Right lobe of liver (tissue), 4 donors: ENCODE measurements at regions not wholly inside any gene's neighbourhood (a gene's known extent, or its start where the extent isn't known, plus 50 kb on each side); places are given as distances from the start of the nearest gene placed in this dataset.

Experiments used
- POLR2A ChIP-seq: fragments of 450-650 bp; IDR thresholded peaks from one replicate; pipeline ENCODE4 v1.6.1; 2017; ENCODE audit warnings: antibody characterized with exemption, mild to moderate bottlenecking
- TF ChIP-seq, protein P1 (sequence below), 4 donors: fragments of 200-600 bp in 3 of 4; fragments of 450-650 bp in 1 of 4; IDR thresholded peaks; one replicate each; pipeline versions ENCODE4 v1.5.1 to v1.8.0; 2016 to 2022; ENCODE audit warnings: antibody characterized with exemption in 4 of 4, mild to moderate bottlenecking in 2 of 4
- donor health status: DM: no; HTN: no; CAD: no.
- donor health status: DM: no; HTN: no; CAD: no.
- donor health status: DM: no; HTN: yes; CAD: no.

DNA sequence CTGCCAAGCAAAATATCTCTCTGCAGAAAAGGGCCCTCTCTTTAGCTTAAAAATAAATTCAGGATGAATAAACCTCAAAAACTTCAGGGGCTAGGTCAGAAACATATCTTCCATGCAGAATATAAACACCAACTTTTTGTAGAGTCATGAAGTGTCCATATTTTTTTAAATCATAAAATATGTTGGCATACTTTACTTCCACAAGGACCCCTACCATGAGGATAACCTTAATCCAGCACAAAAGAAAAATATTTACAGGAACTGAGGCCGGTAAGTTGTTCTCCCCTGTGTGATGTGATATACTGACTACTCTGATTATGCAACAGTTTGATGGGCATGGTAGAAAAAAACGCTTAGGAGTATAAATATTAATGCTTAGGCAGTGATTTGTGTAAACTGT is 264.8 kb upstream of the CDH11 start:
- TF ChIP-seq, protein P1, sequence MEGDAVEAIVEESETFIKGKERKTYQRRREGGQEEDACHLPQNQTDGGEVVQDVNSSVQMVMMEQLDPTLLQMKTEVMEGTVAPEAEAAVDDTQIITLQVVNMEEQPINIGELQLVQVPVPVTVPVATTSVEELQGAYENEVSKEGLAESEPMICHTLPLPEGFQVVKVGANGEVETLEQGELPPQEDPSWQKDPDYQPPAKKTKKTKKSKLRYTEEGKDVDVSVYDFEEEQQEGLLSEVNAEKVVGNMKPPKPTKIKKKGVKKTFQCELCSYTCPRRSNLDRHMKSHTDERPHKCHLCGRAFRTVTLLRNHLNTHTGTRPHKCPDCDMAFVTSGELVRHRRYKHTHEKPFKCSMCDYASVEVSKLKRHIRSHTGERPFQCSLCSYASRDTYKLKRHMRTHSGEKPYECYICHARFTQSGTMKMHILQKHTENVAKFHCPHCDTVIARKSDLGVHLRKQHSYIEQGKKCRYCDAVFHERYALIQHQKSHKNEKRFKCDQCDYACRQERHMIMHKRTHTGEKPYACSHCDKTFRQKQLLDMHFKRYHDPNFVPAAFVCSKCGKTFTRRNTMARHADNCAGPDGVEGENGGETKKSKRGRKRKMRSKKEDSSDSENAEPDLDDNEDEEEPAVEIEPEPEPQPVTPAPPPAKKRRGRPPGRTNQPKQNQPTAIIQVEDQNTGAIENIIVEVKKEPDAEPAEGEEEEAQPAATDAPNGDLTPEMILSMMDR (IDR thresholded peaks at IDR 0.05): no peak
- no peak for TF ChIP-seq POLR2A
